GM23338 (cell line): ENCODE measurements at regions not wholly inside any gene's neighbourhood (a gene's known extent, or its start where the extent isn't known, plus 50 kb on each side); places are given as distances from the start of the nearest gene placed in this dataset.

Experiments used
- ATAC-seq: fragments of 200-7000 bp; cut with Tn5 transposase; 3 replicates; pipeline ENCODE4 v1.9.1; 2020
- DNase-seq: peaks from one replicate; pipeline ENCODE4 v3.0.0-alpha.2; 2015; ENCODE audit warnings: low spot score
- H2AFZ ChIP-seq: fragments of 200-600 bp; sonication (generic); 2 replicates; pipeline ENCODE4 v1.8.0; 2016; ENCODE audit warnings: antibody characterized with exemption, mild to moderate bottlenecking, moderate library complexity
- H3F3A ChIP-seq: fragments of 200-600 bp; sonication (generic); replicated peaks from 2 replicates; pipeline ENCODE4 v1.8.0; 2017; ENCODE audit warnings: antibody characterized with exemption, mixed run types, low read depth
- H3K27ac ChIP-seq: fragments of 200-600 bp; sonication (generic); 2 replicates; pipeline ENCODE4 v1.6.1; 2016; ENCODE audit warnings: low read depth
- H3K27me3 ChIP-seq: fragments of 200-600 bp; sonication (generic); 2 replicates; pipeline ENCODE4 v1.8.0; 2016; ENCODE audit warnings: mild to moderate bottlenecking, mixed run types, moderate library complexity; ENCODE audit not compliant: insufficient read depth
- H3K36me3 ChIP-seq: fragments of 200-600 bp; sonication (generic); 2 replicates; pipeline ENCODE4 v1.8.0; 2016; ENCODE audit warnings: mild to moderate bottlenecking; ENCODE audit not compliant: insufficient read depth
- H3K4me1 ChIP-seq: fragments of 200-600 bp; sonication (generic); 2 replicates; pipeline ENCODE4 v1.8.0; 2016; ENCODE audit warnings: mild to moderate bottlenecking, moderate library complexity; ENCODE audit not compliant: insufficient read depth
- H3K4me2 ChIP-seq: fragments of 200-600 bp; sonication (generic); 2 replicates; pipeline ENCODE4 v1.7.1; 2017; ENCODE audit warnings: mixed run types
- H3K4me3 ChIP-seq: fragments of 200-600 bp; sonication (generic); 2 replicates; pipeline ENCODE4 v1.6.1; 2016; ENCODE audit warnings: mixed run types
- H3K79me2 ChIP-seq: fragments of 200-600 bp; sonication (generic); replicated peaks from 2 replicates; pipeline ENCODE4 v1.8.0; 2017; ENCODE audit warnings: mild to moderate bottlenecking; ENCODE audit not compliant: insufficient read depth
- H3K9me2 ChIP-seq: fragments of 200-600 bp; sonication (generic); 2 replicates; pipeline ENCODE4 v1.8.0; 2017; ENCODE audit not compliant: insufficient read depth
- H4K20me1 ChIP-seq: fragments of 200-600 bp; sonication (generic); replicated peaks from 2 replicates; pipeline ENCODE4 v1.8.0; 2017; ENCODE audit warnings: mild to moderate bottlenecking; ENCODE audit not compliant: insufficient read depth
- H3K27ac Mint-ChIP-seq: 2 replicates; pipeline ENCODE4 v1.8.0; 2020; ENCODE audit warnings: inconsistent platforms, mild to moderate bottlenecking, moderate library complexity, mixed read lengths
- H3K27me3 Mint-ChIP-seq: 3 replicates; pipeline ENCODE4 v1.8.0; 2022; ENCODE audit warnings: low read depth, mild to moderate bottlenecking, moderate library complexity, mixed read lengths, inconsistent platforms; ENCODE audit not compliant: insufficient read depth, poor library complexity
- H3K36me3 Mint-ChIP-seq: 3 replicates; pipeline ENCODE4 v1.8.0; 2021; ENCODE audit warnings: low read depth, mild to moderate bottlenecking, inconsistent platforms, moderate library complexity, mixed read lengths
- H3K4me1 Mint-ChIP-seq: 3 replicates; pipeline ENCODE4 v1.8.0; 2020; ENCODE audit warnings: mild to moderate bottlenecking, inconsistent platforms, mixed read lengths
- H3K4me3 Mint-ChIP-seq: 3 replicates; pipeline ENCODE4 v1.8.0; 2021; ENCODE audit warnings: moderate library complexity, mild to moderate bottlenecking, inconsistent platforms, mixed read lengths
- H3K9me3 Mint-ChIP-seq: 3 replicates; pipeline ENCODE4 v1.8.0; 2020; ENCODE audit warnings: moderate library complexity, mild to moderate bottlenecking, inconsistent platforms, mixed read lengths
- CREB1 ChIP-seq: fragments of 250-450 bp; sonication (Bioruptor Pico); IDR thresholded peaks from 2 replicates; pipeline ENCODE4 v1.5.0; 2020; ENCODE audit warnings: low read depth, mild to moderate bottlenecking, moderate library complexity
- EZH2 ChIP-seq: fragments of 200-600 bp; sonication (generic); IDR thresholded peaks from one replicate; pipeline ENCODE4 v1.8.0; 2017; ENCODE audit warnings: antibody characterized with exemption, mild to moderate bottlenecking, low read depth; ENCODE audit not compliant: unreplicated experiment
- EZH2phosphoT487 ChIP-seq: fragments of 200-600 bp; sonication (generic); IDR thresholded peaks from one replicate; pipeline ENCODE4 v1.8.1; 2018; ENCODE audit warnings: antibody characterized with exemption; ENCODE audit not compliant: unreplicated experiment
- JUNB ChIP-seq: IDR thresholded peaks from one replicate; pipeline ENCODE4 v1.6.1; 2016; ENCODE audit warnings: antibody characterized with exemption; ENCODE audit not compliant: unreplicated experiment
- POLR2AphosphoS5 ChIP-seq: IDR thresholded peaks from 2 replicates; pipeline ENCODE4 v1.6.1; 2016; ENCODE audit warnings: antibody characterized with exemption, low read depth
- REST ChIP-seq: IDR thresholded peaks from one replicate; pipeline ENCODE4 v1.6.1; 2018; ENCODE audit warnings: antibody characterized with exemption; ENCODE audit not compliant: unreplicated experiment
- STAT1 ChIP-seq: IDR thresholded peaks from one replicate; pipeline ENCODE4 v1.6.1; 2016; ENCODE audit warnings: antibody characterized with exemption; ENCODE audit not compliant: unreplicated experiment
- ZNF114 ChIP-seq: fragments of 250-450 bp; sonication (Bioruptor Pico); IDR thresholded peaks from 2 replicates; pipeline ENCODE4 v1.5.0; 2020; ENCODE audit warnings: mild to moderate bottlenecking, moderate library complexity
- ZNF331 ChIP-seq: fragments of 250-450 bp; sonication (Bioruptor Pico); IDR thresholded peaks from 2 replicates; pipeline ENCODE4 v1.5.0; 2020; ENCODE audit warnings: low read depth, mild to moderate bottlenecking, moderate library complexity
- TF ChIP-seq, protein P1 (sequence below): fragments of 250-450 bp; sonication (Bioruptor Pico); IDR thresholded peaks from 2 replicates; pipeline ENCODE4 v1.5.0; 2020; ENCODE audit warnings: mild to moderate bottlenecking, moderate library complexity

- no peak for TF ChIP-seq STAT1
- TF ChIP-seq REST: no peak
- TF ChIP-seq EZH2phosphoT487: no peak
- TF ChIP-seq POLR2AphosphoS5: no peak
- no peak for TF ChIP-seq ZNF331 (CRISPR knock-in tag)
- no peak for TF ChIP-seq CREB1 (CRISPR knock-in tag)
Observed at GRCh38 chr12:28104316-28104715, 85.9 kb upstream of the CCDC91 start (continued).

- Histone ChIP-seq H3K27me3 (no peaks in the 10 kb centered on the region), H3K9me2 (no peaks in the 10 kb centered on the region), H3K36me3 (no peaks in the 10 kb centered on the region), H3K4me2 (no peak overlapping the region), H4K20me1 (no peaks in the 10 kb centered on the region), H2AFZ (no peak overlapping the region), H3K4me1 (no peaks in the 10 kb centered on the region), H3F3A (no peaks in the 10 kb centered on the region), H3K79me2 (no peaks in the 10 kb centered on the region), H3K27ac (no peak overlapping the region), H3K4me3 (no peak overlapping the region)
- H3K27ac Mint-ChIP-seq: no peak overlapping the region
- H3K27me3 Mint-ChIP-seq: no peaks in the 10 kb centered on the region
- DNase-seq (no peak), ATAC-seq (no peak)
- no peaks in the 10 kb centered on the region for H3K36me3 Mint-ChIP-seq
- H3K9me3 Mint-ChIP-seq: no peaks in the 10 kb centered on the region
- H3K4me1 Mint-ChIP-seq: no peaks in the 10 kb centered on the region
- no peak overlapping the region for H3K4me3 Mint-ChIP-seq
- TF ChIP-seq, protein P1, sequence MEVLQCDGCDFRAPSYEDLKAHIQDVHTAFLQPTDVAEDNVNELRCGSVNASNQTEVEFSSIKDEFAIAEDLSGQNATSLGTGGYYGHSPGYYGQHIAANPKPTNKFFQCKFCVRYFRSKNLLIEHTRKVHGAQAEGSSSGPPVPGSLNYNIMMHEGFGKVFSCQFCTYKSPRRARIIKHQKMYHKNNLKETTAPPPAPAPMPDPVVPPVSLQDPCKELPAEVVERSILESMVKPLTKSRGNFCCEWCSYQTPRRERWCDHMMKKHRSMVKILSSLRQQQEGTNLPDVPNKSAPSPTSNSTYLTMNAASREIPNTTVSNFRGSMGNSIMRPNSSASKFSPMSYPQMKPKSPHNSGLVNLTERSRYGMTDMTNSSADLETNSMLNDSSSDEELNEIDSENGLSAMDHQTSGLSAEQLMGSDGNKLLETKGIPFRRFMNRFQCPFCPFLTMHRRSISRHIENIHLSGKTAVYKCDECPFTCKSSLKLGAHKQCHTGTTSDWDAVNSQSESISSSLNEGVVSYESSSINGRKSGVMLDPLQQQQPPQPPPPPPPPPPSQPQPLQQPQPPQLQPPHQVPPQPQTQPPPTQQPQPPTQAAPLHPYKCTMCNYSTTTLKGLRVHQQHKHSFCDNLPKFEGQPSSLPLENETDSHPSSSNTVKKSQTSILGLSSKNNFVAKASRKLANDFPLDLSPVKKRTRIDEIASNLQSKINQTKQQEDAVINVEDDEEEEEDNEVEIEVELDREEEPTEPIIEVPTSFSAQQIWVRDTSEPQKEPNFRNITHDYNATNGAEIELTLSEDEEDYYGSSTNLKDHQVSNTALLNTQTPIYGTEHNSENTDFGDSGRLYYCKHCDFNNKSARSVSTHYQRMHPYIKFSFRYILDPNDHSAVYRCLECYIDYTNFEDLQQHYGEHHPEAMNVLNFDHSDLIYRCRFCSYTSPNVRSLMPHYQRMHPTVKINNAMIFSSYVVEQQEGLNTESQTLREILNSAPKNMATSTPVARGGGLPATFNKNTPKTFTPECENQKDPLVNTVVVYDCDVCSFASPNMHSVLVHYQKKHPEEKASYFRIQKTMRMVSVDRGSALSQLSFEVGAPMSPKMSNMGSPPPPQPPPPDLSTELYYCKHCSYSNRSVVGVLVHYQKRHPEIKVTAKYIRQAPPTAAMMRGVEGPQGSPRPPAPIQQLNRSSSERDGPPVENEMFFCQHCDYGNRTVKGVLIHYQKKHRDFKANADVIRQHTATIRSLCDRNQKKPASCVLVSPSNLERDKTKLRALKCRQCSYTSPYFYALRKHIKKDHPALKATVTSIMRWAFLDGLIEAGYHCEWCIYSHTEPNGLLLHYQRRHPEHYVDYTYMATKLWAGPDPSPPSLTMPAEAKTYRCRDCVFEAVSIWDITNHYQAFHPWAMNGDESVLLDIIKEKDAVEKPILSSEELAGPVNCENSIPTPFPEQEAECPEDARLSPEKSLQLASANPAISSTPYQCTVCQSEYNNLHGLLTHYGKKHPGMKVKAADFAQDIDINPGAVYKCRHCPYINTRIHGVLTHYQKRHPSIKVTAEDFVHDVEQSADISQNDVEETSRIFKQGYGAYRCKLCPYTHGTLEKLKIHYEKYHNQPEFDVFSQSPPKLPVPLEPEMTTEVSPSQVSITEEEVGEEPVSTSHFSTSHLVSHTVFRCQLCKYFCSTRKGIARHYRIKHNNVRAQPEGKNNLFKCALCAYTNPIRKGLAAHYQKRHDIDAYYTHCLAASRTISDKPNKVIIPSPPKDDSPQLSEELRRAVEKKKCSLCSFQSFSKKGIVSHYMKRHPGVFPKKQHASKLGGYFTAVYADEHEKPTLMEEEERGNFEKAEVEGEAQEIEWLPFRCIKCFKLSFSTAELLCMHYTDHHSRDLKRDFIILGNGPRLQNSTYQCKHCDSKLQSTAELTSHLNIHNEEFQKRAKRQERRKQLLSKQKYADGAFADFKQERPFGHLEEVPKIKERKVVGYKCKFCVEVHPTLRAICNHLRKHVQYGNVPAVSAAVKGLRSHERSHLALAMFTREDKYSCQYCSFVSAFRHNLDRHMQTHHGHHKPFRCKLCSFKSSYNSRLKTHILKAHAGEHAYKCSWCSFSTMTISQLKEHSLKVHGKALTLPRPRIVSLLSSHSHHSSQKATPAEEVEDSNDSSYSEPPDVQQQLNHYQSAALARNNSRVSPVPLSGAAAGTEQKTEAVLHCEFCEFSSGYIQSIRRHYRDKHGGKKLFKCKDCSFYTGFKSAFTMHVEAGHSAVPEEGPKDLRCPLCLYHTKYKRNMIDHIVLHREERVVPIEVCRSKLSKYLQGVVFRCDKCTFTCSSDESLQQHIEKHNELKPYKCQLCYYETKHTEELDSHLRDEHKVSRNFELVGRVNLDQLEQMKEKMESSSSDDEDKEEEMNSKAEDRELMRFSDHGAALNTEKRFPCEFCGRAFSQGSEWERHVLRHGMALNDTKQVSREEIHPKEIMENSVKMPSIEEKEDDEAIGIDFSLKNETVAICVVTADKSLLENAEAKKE (CRISPR knock-in tag): no peak
- TF ChIP-seq CREB1 (CRISPR knock-in tag): no peak
- TF ChIP-seq JUNB: no peak
- no peak for TF ChIP-seq STAT1
- no peak for TF ChIP-seq EZH2
- no peak for TF ChIP-seq REST
- TF ChIP-seq ZNF114 (CRISPR knock-in tag): no peak
Observed at GRCh38 chr12:28104903-28105864, 85.1 kb upstream of the CCDC91 start.
